Neuronal stem cell (in vitro differentiated cells): ENCODE measurements at regions not wholly inside any gene's neighbourhood (a gene's known extent, or its start where the extent isn't known, plus 50 kb on each side); places are given as distances from the start of the nearest gene placed in this dataset.

Source experiments
- DNase-seq: peaks from one replicate; pipeline ENCODE4 v3.0.0-alpha.2; 2013; ENCODE audit warnings: low spot score
- H2AFZ ChIP-seq: one replicate; pipeline ENCODE4 v1.6.1; 2013; ENCODE audit warnings: mild to moderate bottlenecking, low read length, inconsistent platforms
- H2AK5ac ChIP-seq: 2 replicates; pipeline ENCODE4 v1.6.1; 2013; ENCODE audit warnings: low read depth, mild to moderate bottlenecking, inconsistent platforms, low read length, moderate library complexity, mixed read lengths
- H2BK120ac ChIP-seq: 2 replicates; pipeline ENCODE4 v1.6.1; 2013; ENCODE audit warnings: low read depth, mild to moderate bottlenecking, inconsistent platforms, low read length, moderate library complexity, mixed read lengths
- H2BK12ac ChIP-seq: one replicate; pipeline ENCODE4 v1.6.1; 2013; ENCODE audit warnings: low read length, inconsistent platforms
- H2BK15ac ChIP-seq: 2 replicates; pipeline ENCODE4 v1.6.1; 2013; ENCODE audit warnings: mild to moderate bottlenecking, low read length, inconsistent platforms, mixed read lengths
- H2BK5ac ChIP-seq: one replicate; pipeline ENCODE4 v1.6.1; 2013; ENCODE audit warnings: inconsistent platforms, mild to moderate bottlenecking, low read length, moderate library complexity
- H3K14ac ChIP-seq: one replicate; pipeline ENCODE4 v1.6.1; 2013; ENCODE audit warnings: low read length, inconsistent platforms
- H3K18ac ChIP-seq: 2 replicates; pipeline ENCODE4 v1.6.1; 2013; ENCODE audit warnings: low read length, inconsistent platforms
- H3K23ac ChIP-seq: 2 replicates; pipeline ENCODE4 v1.6.1; 2013; ENCODE audit warnings: low read depth, mild to moderate bottlenecking, mixed read lengths, low read length, inconsistent platforms; ENCODE audit not compliant: poor library complexity
- H3K27ac ChIP-seq: replicated peaks from 3 replicates; pipeline ENCODE4 v1.5.1; 2013; ENCODE audit warnings: low read length, inconsistent platforms
- H3K27me3 ChIP-seq, 3 experiments: 2 replicates each; pipeline ENCODE4 v1.6.1; 2013; ENCODE audit warnings: low read length in 3 of 3, mild to moderate bottlenecking in 2 of 3, inconsistent platforms in 1 of 3, low read depth in 1 of 3, mixed read lengths in 1 of 3, moderate library complexity in 1 of 3; ENCODE audit not compliant: control insufficient read depth in 3 of 3, insufficient read depth in 3 of 3
- H3K36me3 ChIP-seq, 2 donors: replicated peaks in 1 of 2; 2 replicates each; pipeline ENCODE4 v1.6.1; 2013; ENCODE audit warnings: low read length in 2 of 2; ENCODE audit not compliant: control insufficient read depth in 2 of 2, insufficient read depth in 2 of 2
- H3K4ac ChIP-seq: 2 replicates; pipeline ENCODE4 v1.6.1; 2013; ENCODE audit warnings: inconsistent platforms, mild to moderate bottlenecking, low read length, moderate library complexity
- H3K4me1 ChIP-seq, 2 donors: 1 replicate in 1 of 2; 2 replicates in 1 of 2; pipeline ENCODE4 v1.6.1; 2013; ENCODE audit warnings: low read length in 2 of 2, low read depth in 1 of 2; ENCODE audit not compliant: control insufficient read depth in 2 of 2, insufficient read depth in 1 of 2
- H3K4me2 ChIP-seq: one replicate; pipeline ENCODE4 v1.6.1; 2013; ENCODE audit warnings: mild to moderate bottlenecking, low read length, inconsistent platforms; ENCODE audit not compliant: insufficient read depth, poor library complexity, severe bottlenecking
- H3K4me3 ChIP-seq, 2 donors: 2 replicates each; pipeline ENCODE4 v1.5.1; 2013; ENCODE audit warnings: low read length in 2 of 2, mild to moderate bottlenecking in 2 of 2, inconsistent platforms in 1 of 2, moderate library complexity in 1 of 2
- H3K79me1 ChIP-seq: one replicate; pipeline ENCODE4 v1.6.1; 2013; ENCODE audit warnings: low read depth, mild to moderate bottlenecking, inconsistent platforms, low read length, moderate library complexity
- H3K9ac ChIP-seq: one replicate; pipeline ENCODE4 v1.6.1; 2013; ENCODE audit warnings: mild to moderate bottlenecking, low read depth, low read length, inconsistent platforms; ENCODE audit not compliant: poor library complexity
- H3K9me3 ChIP-seq, 2 donors: replicated peaks in 1 of 2; 2 replicates each; pipeline versions ENCODE3 to v1.6.1; 2013; ENCODE audit warnings: low read length in 2 of 2, mild to moderate bottlenecking in 2 of 2, inconsistent platforms in 1 of 2, low read depth in 1 of 2, mixed read lengths in 1 of 2, moderate library complexity in 1 of 2; ENCODE audit not compliant: control insufficient read depth in 2 of 2, insufficient read depth in 1 of 2
- H4K8ac ChIP-seq: one replicate; pipeline ENCODE4 v1.6.1; 2013; ENCODE audit warnings: low read depth, mild to moderate bottlenecking, inconsistent platforms, low read length, moderate library complexity
- H4K91ac ChIP-seq: one replicate; pipeline ENCODE4 v1.6.1; 2013; ENCODE audit warnings: low read length, low read depth, mild to moderate bottlenecking, inconsistent platforms; ENCODE audit not compliant: poor library complexity
- WGBS, 2 donors: extraction: QIAGEN DNeasy Blood & Tissue Kit; methylation state at CpG; one replicate each; pipeline ENCODE4 v1.1.7; 2013; ENCODE audit warnings: missing lambda C conversion rate in 2 of 2, mixed read lengths in 1 of 2; ENCODE audit not compliant: insufficient read length in 2 of 2, insufficient replicate concordance in 1 of 2; ENCODE audit errors: extremely low coverage in 2 of 2; 5-methylcytosine and 5-hydroxymethylcytosine counted together

DNA sequence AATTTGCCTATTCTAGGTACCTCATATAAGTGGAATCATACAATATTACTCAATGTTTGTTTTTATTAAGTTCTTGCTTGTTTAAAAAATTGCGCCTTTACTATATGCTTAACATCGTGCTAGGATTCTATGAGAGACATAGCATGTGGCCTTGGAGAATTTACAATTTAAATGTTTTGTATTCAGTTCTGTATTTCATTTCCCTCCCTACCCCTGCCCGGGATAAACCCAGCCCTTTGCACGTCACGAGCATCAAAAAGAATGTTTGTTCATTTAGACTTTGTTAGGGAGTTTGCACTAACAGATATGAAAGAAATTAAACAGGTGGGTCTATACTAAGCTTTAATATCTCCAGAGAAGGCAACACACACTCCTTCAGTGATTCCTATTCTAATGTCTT, 75.7 kb downstream of the C18orf54 start:
- Histone ChIP-seq H3K4me1 (no peaks in the 10 kb centered on the region), H3K27ac (no peak overlapping the region), H2AK5ac (no peak overlapping the region), H4K8ac (no peak overlapping the region), H3K14ac (no peak overlapping the region), H3K79me1 (no peaks in the 10 kb centered on the region), H2BK12ac (no peak overlapping the region), H3K36me3 (no peaks in the 10 kb centered on the region), H3K4me3 (no peak overlapping the region), H3K4ac (no peak overlapping the region), H2BK120ac (no peak overlapping the region), H3K4me2 (no peak overlapping the region), H4K91ac (no peak overlapping the region), H2BK5ac (no peak overlapping the region), H3K23ac (no peak overlapping the region), H2BK15ac (no peak overlapping the region), H3K9ac (no peak overlapping the region), H3K9me3 (no peaks in the 10 kb centered on the region), H3K18ac (no peak overlapping the region), H3K27me3 (no peaks in the 10 kb centered on the region), H2AFZ (no peak overlapping the region)
- no CpG with 5 or more reads among the region's 5 CpGs for WGBS, 2 donors
- no peak for DNase-seq

DNA sequence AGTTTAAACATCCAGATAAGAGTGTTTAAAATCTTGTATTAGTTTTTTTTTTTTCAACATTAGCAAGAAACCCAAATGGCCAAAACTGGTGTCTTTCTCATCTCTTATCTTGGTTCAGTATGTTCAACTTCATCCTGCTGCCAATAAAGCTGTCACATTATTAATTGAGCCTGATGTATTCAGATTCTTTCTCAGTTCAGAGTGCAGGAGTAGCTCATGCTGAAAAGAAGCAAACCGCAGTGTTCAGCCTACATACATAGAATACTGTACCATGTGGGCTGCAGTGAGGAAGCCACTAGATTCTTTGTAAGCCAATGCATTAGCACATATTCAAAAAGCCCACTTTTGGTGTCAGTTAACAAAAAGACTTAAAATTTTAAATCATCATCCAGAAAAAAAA, 76.2 kb downstream of the C18orf54 start:
- Histone ChIP-seq H3K4ac (no peak overlapping the region), H2BK5ac (no peak overlapping the region), H3K27ac (no peak overlapping the region), H3K4me1 (no peaks in the 10 kb centered on the region), H3K27me3 (no peaks in the 10 kb centered on the region), H3K9ac (no peak overlapping the region), H2BK120ac (no peak overlapping the region), H3K18ac (no peak overlapping the region), H2AK5ac (no peak overlapping the region), H3K23ac (no peak overlapping the region), H4K8ac (no peak overlapping the region), H2BK12ac (no peak overlapping the region), H3K79me1 (no peaks in the 10 kb centered on the region), H2AFZ (no peak overlapping the region), H3K4me3 (no peak overlapping the region), H3K4me2 (no peak overlapping the region), H2BK15ac (no peak overlapping the region), H3K36me3 (no peaks in the 10 kb centered on the region), H3K14ac (no peak overlapping the region), H4K91ac (no peak overlapping the region), H3K9me3 (no peaks in the 10 kb centered on the region)
- no peak for DNase-seq
- WGBS, 2 donors, result no CpG with 5 or more reads among the region's 1 CpG

DNA sequence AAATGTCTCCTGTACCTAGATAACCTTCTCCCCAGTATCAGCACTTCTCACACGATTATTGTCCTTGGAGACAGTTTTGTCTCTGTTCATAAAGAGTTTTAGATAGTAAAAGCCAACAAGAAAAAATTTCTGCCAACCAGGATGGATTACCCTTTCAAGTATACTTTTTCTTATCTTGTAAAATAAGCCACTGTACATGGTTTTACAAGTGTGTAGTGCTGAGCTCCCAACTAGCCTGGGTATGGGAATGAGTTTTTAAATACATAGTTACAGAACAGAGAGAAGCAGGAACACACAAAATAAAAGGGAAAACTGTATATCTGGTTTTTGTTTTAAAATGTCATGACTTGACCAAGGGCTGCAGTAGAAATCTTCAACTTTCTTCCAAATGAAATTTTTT, 76.7 kb downstream of the C18orf54 start:
- Histone ChIP-seq H3K14ac (no peak overlapping the region), H3K23ac (no peak overlapping the region), H3K27ac (no peak overlapping the region), H2BK15ac (no peak overlapping the region), H3K4me3 (no peak overlapping the region), H3K4ac (no peak overlapping the region), H2AK5ac (no peak overlapping the region), H4K8ac (no peak overlapping the region), H3K9ac (no peak overlapping the region), H3K18ac (no peak overlapping the region), H4K91ac (no peak overlapping the region), H3K4me2 (no peak overlapping the region), H3K36me3 (no peaks in the 10 kb centered on the region), H3K4me1 (no peaks in the 10 kb centered on the region), H3K27me3 (no peaks in the 10 kb centered on the region), H2AFZ (no peak overlapping the region), H3K79me1 (no peaks in the 10 kb centered on the region), H3K9me3 (no peaks in the 10 kb centered on the region), H2BK5ac (no peak overlapping the region), H2BK12ac (no peak overlapping the region), H2BK120ac (no peak overlapping the region)
- DNase-seq, result no peak
- no CpG with 5 or more reads among the region's 1 CpG for WGBS, 2 donors

DNA sequence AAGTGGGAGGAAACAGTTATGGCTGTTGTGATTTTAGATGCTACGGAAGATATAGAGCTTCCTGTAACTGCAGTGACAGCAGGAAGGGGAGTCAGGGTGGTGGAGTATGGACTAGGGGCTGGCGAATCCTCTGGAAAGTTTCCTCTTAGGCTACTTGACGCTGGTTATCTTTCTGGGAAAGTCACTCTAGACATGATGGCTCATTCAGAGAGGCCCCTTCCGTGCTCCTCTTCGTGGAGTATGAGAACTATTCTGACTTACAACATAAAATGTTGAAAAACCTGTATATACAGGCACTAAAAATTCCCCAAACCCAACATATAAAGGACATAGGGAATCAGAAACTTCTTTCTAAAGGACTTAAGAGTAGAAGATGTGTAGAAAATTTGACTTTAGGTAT, 78.8 kb downstream of the C18orf54 start:
- H2BK5ac ChIP-seq, result no peak overlapping the region
- no CpG with 5 or more reads among the region's 5 CpGs for WGBS, 2 donors
- H3K27me3 ChIP-seq, result no peaks in the 10 kb centered on the region

More for the DNA sequence above, 78.8 kb downstream of the C18orf54 start:
- H2AK5ac ChIP-seq, result no peak overlapping the region
- no peak overlapping the region for H2AFZ ChIP-seq
- H2BK120ac ChIP-seq, result no peak overlapping the region
- no peak overlapping the region for H3K18ac ChIP-seq
- no peak overlapping the region for H3K4me2 ChIP-seq
- H3K23ac ChIP-seq, result no peak overlapping the region
- no peak overlapping the region for H3K27ac ChIP-seq
- no peak overlapping the region for H2BK12ac ChIP-seq
- H3K4me3 ChIP-seq, result no peak overlapping the region
- H2BK15ac ChIP-seq, result no peak overlapping the region
- H3K36me3 ChIP-seq, result no peaks in the 10 kb centered on the region
- no peak for DNase-seq
- no peak overlapping the region for H4K8ac ChIP-seq
- no peaks in the 10 kb centered on the region for H3K79me1 ChIP-seq
- no peaks in the 10 kb centered on the region for H3K9me3 ChIP-seq
- H3K9ac ChIP-seq, result no peak overlapping the region
- H3K4me1 ChIP-seq, result peaks cover 0 to 3% of the 10 kb centered on the region in 2 donors
- H3K14ac ChIP-seq, result no peak overlapping the region
- no peak overlapping the region for H3K4ac ChIP-seq
- H4K91ac ChIP-seq, result no peak overlapping the region
